Omental fat pad (tissue), 3 donors: ENCODE measurements at regions not wholly inside any gene's neighbourhood (a gene's known extent, or its start where the extent isn't known, plus 50 kb on each side); places are given as distances from the start of the nearest gene placed in this dataset.

ENCODE experiments used
- ATAC-seq: fragments of 150-250 bp; one replicate; pipeline ENCODE4 v1.9.1; 2016; ENCODE audit warnings: mild to moderate bottlenecking, moderate library complexity; ENCODE audit not compliant: low FRiP score
- DNase-seq: peaks from one replicate; pipeline ENCODE4 v3.0.0-alpha.2; 2019; ENCODE audit warnings: low spot score
- TF ChIP-seq, protein P1 (sequence below), 3 donors: fragments of 450-650 bp; IDR thresholded peaks; one replicate each; pipeline ENCODE4 v1.5.1; 2016 to 2017; ENCODE audit warnings: antibody characterized with exemption in 3 of 3, mild to moderate bottlenecking in 3 of 3, moderate library complexity in 2 of 3

- no peak for DNase-seq
- no peak for ATAC-seq
- TF ChIP-seq, protein P1, sequence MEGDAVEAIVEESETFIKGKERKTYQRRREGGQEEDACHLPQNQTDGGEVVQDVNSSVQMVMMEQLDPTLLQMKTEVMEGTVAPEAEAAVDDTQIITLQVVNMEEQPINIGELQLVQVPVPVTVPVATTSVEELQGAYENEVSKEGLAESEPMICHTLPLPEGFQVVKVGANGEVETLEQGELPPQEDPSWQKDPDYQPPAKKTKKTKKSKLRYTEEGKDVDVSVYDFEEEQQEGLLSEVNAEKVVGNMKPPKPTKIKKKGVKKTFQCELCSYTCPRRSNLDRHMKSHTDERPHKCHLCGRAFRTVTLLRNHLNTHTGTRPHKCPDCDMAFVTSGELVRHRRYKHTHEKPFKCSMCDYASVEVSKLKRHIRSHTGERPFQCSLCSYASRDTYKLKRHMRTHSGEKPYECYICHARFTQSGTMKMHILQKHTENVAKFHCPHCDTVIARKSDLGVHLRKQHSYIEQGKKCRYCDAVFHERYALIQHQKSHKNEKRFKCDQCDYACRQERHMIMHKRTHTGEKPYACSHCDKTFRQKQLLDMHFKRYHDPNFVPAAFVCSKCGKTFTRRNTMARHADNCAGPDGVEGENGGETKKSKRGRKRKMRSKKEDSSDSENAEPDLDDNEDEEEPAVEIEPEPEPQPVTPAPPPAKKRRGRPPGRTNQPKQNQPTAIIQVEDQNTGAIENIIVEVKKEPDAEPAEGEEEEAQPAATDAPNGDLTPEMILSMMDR (IDR thresholded peaks at IDR 0.05), result no peak
Observed at GRCh38 chr9:88691091-88691490, 156.1 kb downstream of the NXNL2 start.

- ATAC-seq (no peak), DNase-seq (no peak)
- TF ChIP-seq, protein P1 (IDR thresholded peaks at IDR 0.05), result no peak
Observed at GRCh38 chr9:88691811-88692210, 156.8 kb downstream of the NXNL2 start.

DNA sequence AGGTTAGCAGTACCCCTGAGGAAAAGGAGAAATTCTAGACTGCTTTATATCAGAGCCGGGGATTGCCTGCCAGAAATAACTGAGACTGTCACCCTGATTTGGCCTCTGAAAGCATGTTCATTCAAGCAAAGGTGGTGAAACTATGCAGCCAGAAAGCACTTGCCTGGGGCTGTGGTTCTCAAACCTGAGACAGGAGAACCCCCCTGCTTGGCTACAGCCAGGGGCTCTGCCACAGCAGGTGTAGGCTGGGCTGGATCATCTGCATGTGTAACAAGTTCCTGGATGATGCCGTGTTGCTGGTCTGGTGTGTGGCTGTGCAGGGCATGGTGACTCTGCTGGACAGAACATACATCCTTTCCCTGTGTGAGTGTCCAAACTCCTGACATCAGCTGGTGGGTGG is 157.8 kb downstream of the NXNL2 start:
- TF ChIP-seq, protein P1 (IDR thresholded peaks at IDR 0.05), result no peak
- no peak for ATAC-seq
- DNase-seq, result no peak

- TF ChIP-seq, protein P1 (IDR thresholded peaks at IDR 0.05), result no peak
- DNase-seq (no peak), ATAC-seq (no peak)
Observed at GRCh38 chr9:88694625-88695024, 159.6 kb downstream of the NXNL2 start.

DNA sequence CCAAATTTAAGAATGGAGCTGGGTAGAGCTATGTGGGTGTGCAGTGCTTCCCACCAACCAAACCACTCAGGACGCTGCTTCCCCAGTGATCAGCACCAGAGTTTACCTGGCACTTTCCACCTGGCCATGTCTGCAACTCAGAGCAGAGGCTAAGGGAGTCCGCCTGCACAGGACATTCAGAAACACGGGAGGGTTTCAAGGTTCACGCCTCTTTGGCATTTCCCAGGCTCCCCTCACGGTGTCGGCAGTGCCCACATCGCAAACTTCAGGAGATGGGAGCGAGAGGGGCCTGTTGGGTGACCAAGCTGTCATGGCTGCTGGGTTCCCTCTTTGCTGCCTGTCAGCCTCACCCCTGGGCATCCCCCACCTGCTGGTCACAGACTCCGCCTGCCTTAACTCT is 161.5 kb downstream of the NXNL2 start:
- TF ChIP-seq, protein P1 (IDR thresholded peaks at IDR 0.05), result no peak
- DNase-seq (no peak), ATAC-seq (no peak)

DNA sequence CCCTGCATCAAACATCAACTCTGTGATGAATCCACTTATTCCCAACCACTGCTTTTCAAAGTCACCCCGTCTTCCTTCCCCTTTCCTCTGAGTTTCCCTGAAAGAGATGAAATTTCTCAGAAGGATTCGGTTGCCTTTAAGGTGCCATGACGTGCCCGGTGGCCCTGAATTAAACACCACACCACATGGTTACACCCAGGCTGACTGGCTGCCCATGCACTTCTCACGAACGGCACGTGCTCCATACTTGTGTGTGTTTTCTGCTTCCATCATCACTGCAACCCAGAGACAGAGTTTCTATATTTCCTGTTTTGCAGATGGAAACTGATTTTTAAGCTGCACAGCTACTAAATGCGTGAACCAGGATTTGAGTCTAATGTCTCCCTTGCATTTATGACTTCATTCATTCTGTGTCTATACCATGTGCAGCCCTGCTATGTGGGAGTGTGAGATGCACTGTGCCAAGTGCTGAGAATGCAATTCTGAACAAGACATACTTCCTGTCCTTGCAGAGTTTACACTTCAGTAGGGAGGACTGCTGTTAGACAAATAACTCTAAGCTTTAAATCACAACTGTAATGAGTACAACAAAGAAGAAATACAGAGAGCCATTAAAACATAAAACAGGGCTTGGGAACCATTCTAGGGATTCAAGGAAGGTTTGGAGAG is 162.9 kb downstream of the NXNL2 start:
- TF ChIP-seq, protein P1 (IDR thresholded peaks at IDR 0.05), result no peak
- DNase-seq, result no peak
- ATAC-seq, result no peak

DNA sequence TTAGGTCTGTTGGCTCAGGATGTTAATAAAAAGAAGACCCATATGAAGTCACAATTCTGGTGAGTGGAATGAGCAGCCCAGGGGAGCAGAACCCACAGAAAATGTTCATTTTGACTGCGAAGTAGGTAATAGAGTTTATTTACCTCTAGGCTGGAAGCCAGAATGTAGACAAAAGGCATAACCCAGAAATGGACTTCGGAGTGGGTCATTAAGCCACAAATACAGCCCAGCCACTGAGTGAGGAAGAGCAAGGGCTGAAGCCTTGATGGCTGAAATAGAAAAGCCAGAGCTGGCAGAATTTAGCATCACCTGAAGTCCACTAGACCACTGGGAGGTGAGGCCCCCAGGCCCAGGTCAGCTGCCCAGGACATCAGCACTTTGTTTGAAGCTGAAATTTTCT is 168.0 kb downstream of the NXNL2 start:
- TF ChIP-seq, protein P1 (IDR thresholded peaks at IDR 0.05), result no peak
- DNase-seq (no peak), ATAC-seq (no peak)
